Fibroblast of skin of right biceps (primary cell): ENCODE measurements at regions not wholly inside any gene's neighbourhood (a gene's known extent, or its start where the extent isn't known, plus 50 kb on each side); places are given as distances from the start of the nearest gene placed in this dataset.

Experiments
- DNase-seq: peaks from one replicate; pipeline ENCODE4 v3.0.0-alpha.2; 2013

DNA sequence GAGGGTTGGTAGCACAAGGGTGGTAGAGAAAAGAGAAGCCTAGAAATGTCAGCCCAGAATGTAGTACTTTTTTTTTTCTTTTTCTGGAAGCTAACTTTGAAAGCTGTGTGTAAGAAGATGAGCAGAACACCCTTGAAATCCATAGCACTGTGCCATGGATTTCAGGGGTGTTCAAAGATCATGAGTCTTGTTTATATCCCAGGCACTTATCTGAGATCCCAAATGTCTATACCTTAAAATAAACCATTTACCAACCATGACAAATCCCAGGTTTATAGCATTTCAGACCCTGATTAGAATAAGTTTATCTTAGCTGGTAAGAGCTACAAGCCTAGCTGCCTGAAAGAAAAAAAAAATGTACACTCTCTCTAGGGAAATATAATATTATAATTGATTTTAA is 389.9 kb upstream of the ANXA10 start:
- no peak for DNase-seq

- DNase-seq = no peak
These were observed 380.8 kb upstream of the ANXA10 start for GRCh38 chr4:167711517-167711916.

DNA sequence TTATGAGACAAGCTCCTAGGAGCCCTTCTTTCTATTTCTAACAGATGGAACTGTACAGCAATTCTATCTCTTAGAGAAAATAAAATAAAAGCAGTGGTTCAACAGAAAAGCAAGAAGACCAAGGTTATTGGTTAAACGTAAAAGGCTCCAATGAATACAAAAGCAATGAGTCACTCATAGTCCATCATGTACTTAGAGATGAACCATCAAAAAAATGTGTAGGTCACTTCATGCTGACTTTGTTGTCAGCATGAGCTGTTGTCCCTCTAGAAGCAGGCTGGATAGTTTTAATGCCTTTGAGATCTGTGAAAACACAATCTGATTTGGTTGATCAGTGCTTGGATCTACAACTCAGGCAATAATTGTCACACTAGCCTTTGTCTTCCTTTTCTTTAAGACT is 378.6 kb upstream of the ANXA10 start:
- peak; percentile 78 for DNase-seq

GRCh38 chr4:167715176-167715575 is 377.2 kb upstream of the ANXA10 start:
- peak; percentile 87 for DNase-seq

DNA sequence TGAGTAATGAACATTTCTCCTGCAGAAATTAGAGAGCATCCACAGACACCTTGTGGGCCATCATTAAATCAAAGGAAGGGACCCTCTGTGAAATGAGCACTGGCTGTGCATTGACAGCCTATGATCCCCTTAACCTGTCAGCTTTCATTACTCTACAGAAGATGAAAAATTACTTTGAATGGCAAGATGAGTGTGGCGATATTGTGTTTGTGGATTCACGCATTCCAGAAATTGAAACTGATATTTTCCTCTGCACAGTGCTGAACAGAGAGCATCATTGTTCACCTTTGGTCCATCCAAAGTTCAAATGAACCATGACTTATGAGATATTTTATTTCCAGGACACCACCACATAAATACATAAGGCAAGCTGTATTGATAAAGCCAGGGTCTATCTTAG is 374.8 kb upstream of the ANXA10 start:
- DNase-seq = no peak

DNA sequence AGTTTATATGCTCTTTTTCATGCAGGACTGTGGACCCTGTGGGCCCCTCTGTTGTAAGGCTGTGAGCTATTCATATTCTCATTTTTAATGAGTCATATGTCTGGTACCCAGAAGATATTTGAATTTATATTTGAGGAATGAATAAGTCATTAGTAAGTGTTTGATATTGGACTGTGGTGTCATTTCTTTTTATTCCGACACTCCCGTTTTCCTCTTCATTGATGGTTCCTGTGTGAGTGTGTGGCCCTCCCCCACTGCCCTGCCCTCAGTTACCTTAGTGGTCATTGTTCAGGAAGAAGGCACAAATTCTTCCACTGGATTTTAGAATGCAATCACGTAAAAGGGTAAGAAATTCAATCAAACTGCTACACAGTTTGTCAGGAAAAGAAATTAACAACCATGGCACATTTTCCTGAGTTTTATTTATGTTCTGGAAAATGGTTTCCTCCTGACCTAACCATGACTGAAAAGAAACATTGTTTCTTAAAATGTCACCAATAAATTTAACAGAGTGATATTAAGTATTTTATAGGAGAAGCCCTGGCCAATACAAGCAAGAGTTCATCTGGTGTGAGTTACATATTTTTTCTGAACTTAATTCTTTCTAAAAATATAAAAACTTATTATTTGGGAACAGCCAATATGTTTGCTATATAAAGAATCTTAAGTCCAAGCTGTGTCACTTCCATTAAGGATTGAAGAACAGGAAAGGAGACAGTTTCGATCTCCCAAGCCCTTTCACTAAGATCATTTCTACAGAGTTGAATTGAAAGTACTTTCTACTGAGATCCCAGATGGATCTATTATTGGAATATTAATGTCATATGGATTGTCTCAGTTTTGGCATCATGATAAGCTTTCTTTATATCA is 370.5 kb upstream of the ANXA10 start:
- DNase-seq = peak; percentile 59

DNA sequence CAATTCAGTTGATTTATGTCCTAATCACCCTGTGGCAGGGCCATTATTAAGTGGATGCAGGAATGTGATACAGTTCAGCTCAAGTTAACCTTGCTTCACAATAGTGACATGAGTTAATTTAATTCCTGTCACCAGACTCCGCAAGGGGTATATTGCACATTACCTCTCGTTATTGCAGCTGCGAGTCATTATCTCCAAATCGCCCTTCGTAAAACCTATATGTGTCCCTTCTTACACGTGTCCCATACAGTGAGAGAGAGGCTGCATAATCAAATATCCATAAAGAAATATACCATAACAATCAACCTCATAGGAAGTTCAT is 369.9 kb upstream of the ANXA10 start:
- DNase-seq = peak; percentile 10

GRCh38 chr4:167724941-167725340 is 367.4 kb upstream of the ANXA10 start:
- no peak for DNase-seq

- DNase-seq = no peak
These were observed 361.6 kb upstream of the ANXA10 start for GRCh38 chr4:167730769-167731168.

GRCh38 chr4:167745024-167745687 is 347.2 kb upstream of the ANXA10 start:
- no peak for DNase-seq

DNA sequence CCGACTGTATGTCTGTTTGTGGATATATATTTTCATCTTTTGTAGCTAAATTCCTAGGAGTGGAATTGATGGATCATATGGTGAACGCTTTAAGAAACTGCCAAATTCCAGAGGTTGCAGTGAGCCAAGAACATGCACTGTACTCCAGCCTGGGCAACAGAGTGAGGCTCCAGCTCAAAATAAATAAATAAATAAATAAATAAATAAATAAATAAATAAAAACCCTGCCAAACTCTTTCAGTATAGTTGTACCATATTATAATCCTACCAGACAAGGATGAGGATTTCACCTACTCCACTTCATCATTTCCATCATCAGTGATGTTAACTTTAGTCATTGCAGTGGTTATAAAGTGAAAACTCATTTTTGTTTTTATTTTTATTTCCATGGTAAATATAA is 325.1 kb upstream of the ANXA10 start:
- no peak for DNase-seq

DNA sequence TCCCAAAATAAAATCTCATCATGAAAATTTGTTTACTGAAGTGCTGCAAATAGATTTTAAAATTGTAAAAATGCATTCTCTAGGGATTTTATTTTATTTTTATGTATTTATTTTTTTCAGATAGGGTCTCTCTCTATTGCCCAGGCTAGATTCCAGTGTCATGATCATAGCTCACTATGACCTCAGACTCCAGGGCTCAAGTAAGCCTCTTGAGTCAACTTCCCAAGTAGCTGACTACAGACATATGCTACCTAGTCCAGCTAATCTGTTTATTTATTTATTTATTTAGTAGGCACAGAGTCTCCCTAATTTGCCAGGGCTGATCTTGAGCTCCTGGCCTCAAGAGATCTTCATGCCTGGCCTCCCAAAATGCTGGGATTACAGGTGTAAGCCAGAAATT is 317.7 kb upstream of the ANXA10 start:
- DNase-seq = peak; percentile 4

DNA sequence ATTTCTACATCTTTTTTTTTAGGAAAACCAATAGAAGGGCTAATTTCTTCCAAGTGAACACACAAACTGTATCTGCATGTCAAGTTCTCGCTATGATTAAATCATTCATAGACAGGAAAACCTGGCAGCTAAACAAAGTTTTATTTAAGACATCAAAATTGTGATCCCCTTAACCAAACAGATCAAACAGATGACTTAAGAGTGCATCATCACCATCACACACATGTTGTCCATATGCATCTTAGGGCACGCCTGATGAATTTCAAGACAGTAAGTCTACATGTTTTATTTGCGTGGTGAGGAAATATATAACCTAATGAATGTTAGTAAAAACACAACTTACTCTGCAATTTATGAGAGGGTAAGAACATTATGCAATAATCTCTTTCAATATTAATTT is 317.0 kb upstream of the ANXA10 start:
- DNase-seq = peak; percentile 72

GRCh38 chr4:167779280-167779679 is 313.1 kb upstream of the ANXA10 start:
- no peak for DNase-seq

- no peak for DNase-seq
These were observed 312.5 kb upstream of the ANXA10 start for GRCh38 chr4:167779864-167780263.

GRCh38 chr4:167784826-167785225 is 307.5 kb upstream of the ANXA10 start:
- no peak for DNase-seq

DNA sequence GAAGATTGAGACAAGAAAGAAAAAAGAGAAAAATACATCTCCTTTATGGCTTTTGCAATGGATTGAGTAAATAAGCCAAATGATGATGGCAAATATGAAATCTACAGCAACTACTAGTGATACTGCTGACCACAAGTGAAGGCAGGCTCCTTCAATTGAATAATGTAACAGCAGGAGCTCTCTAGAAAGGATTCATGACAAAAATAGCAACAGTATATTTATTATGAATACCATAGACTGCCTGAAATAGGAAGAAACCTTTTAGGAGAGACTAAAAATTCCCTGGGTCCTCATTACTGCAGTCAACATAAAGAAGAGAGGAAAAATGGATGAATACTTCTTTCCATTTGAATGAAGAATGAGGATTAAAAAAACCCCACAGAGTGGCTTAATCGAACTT is 306.8 kb upstream of the ANXA10 start:
- DNase-seq = no peak

- no peak for DNase-seq
These were observed 305.8 kb upstream of the ANXA10 start for GRCh38 chr4:167786504-167786903.

- DNase-seq = no peak
These were observed 305.1 kb upstream of the ANXA10 start for GRCh38 chr4:167787231-167787630.

DNA sequence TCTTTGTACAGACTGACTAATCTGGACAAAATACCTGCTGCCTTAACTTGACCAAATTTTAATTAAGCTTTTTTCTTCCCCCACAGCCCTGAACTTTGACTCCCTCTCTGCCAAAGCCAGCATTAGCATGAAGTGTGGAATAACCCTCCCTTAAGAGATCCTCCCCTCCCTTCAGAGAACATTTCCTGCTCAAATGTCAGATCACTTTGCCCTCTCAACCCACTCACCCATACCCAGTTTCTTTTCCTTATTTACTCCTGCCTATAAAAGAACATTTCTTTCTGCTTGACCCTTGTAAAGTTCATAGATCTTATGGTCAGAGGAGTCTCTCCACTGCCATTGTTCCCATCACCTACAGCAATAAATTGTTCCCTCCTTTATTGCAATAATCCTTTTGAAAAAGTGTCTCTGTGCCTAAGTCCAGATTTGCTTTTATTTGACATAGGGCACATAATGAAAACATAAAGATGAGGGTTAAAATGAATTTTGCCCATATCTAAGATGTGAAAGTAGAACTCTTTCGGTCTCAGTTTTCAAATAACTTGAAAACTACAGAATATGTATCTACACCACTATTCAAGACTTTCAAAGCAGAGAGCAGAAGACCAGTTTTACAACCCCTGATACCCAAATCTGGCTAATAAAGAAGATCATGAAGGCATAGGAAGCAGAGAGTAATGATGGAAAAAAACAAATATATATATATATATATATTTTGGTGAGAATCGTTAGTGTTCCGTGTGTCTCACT is 289.7 kb upstream of the ANXA10 start:
- DNase-seq = no peak

DNA sequence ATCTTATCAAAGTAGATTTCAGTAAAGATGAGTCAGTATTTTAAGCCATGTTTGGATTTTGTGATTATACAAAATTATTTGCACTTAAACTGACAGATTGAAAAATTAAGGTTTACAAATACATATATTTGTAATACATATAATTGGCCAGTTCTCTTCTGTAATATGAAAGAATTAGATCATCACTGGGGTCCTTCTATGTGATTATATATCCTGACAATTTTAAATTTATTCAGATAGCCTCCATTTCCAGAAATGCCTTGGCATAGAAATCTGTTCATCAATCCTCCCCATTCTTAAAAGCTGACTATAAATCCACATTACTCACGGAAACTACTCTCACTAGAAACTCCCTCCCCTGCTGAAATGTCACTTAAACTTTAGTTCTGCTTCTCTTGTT is 280.4 kb upstream of the ANXA10 start:
- no peak for DNase-seq

DNA sequence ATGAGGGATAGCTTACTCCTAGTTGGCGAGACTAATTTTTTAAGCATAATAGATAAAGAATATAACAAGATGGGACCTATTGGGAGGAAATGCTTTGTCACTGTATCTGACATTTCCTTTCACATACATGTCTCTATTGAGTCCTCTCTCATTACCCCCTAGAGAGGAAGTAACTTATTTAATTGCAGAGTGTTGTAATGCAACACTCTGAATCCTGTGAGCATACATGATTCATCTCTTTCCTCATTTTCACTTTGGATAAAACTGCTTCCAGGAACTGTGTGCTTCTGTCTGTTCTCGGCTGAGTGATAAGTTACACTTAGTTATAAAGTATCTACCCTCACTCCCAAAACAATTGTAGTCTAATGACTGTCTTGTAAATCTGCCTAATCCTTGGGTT is 266.1 kb upstream of the ANXA10 start:
- peak; percentile 45 for DNase-seq

DNA sequence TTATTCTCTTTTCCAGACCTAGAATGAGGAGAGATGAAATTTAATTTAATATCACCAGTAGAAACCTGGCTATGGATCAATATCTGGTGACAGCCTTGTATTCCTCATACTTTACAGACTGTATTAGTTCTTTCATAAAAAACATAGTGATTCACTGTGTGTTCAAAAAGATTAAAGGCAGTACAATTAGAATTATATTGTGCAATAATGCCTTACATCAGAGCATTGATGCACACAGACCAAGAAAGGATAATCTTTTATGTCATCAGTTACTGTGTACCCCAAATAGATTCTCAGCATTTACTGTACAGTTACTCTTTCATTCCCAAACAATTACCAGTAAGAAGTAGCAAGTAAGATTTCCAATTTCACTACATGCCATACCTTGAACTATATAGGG is 260.5 kb upstream of the ANXA10 start:
- DNase-seq = no peak

GRCh38 chr4:167838686-167839085 is 253.7 kb upstream of the ANXA10 start:
- peak; percentile 23 for DNase-seq
